ENCODE measurements at regions not wholly inside any gene's neighbourhood (a gene's known extent, or its start where the extent isn't known, plus 50 kb on each side); places are given as distances from the start of the nearest gene placed in this dataset.

- no peaks in the 10 kb centered on the region for H3K4me1 ChIP-seq
- DNase-seq = no peak
- H3K9me3 ChIP-seq = no peaks in the 10 kb centered on the region
- H3K9ac ChIP-seq (ENCODE audit: low read depth in 2 of 2, low read length in 2 of 2) = no peak overlapping the region
- intact Hi-C loops (cut with DNase I) = no loop called here
- TF ChIP-seq CTCF (IDR thresholded peaks at IDR 0.05) = no peak
- no peak overlapping the region for H3K4me3 ChIP-seq
- H3K27ac ChIP-seq = no peak overlapping the region
- H3K36me3 ChIP-seq = no peaks in the 10 kb centered on the region
- H3K27me3 ChIP-seq = no peaks in the 10 kb centered on the region
Observed at GRCh38 chr14:61884711-61885110, 122.5 kb downstream of the SNAPC1 start.

GRCh38 chr14:61885203-61885961 is 123.2 kb downstream of the SNAPC1 start:
- Histone ChIP-seq H3K9ac (ENCODE audit: low read depth in 2 of 2, low read length in 2 of 2) (no peak overlapping the region), H3K9me3 (no peaks in the 10 kb centered on the region), H3K27ac (no peak overlapping the region), H3K4me1 (no peaks in the 10 kb centered on the region), H3K4me3 (no peak overlapping the region), H3K27me3 (no peaks in the 10 kb centered on the region), H3K36me3 (no peaks in the 10 kb centered on the region)
- intact Hi-C loops (cut with DNase I) = no loop called here
- no peak for TF ChIP-seq CTCF (IDR thresholded peaks at IDR 0.05)
- DNase-seq = no peak

GRCh38 chr14:61887628-61888027 is 125.4 kb downstream of the SNAPC1 start:
- Histone ChIP-seq H3K4me3 (no peak overlapping the region), H3K4me1 (no peaks in the 10 kb centered on the region), H3K36me3 (no peaks in the 10 kb centered on the region), H3K9me3 (no peaks in the 10 kb centered on the region), H3K27me3 (no peaks in the 10 kb centered on the region), H3K27ac (no peak overlapping the region), H3K9ac (ENCODE audit: low read depth in 2 of 2, low read length in 2 of 2) (no peak overlapping the region)
- intact Hi-C loops (cut with DNase I) = no loop called here
- TF ChIP-seq CTCF (IDR thresholded peaks at IDR 0.05) = no peak
- no peak for DNase-seq

GRCh38 chr14:61889914-61890351 is 127.7 kb downstream of the SNAPC1 start:
- no peak for TF ChIP-seq CTCF (IDR thresholded peaks at IDR 0.05)
- Histone ChIP-seq H3K36me3 (no peaks in the 10 kb centered on the region), H3K4me1 (no peaks in the 10 kb centered on the region), H3K27ac (no peak overlapping the region), H3K9ac (ENCODE audit: low read depth in 2 of 2, low read length in 2 of 2) (no peak overlapping the region), H3K27me3 (no peaks in the 10 kb centered on the region), H3K4me3 (no peak overlapping the region), H3K9me3 (no peaks in the 10 kb centered on the region)
- intact Hi-C loops (cut with DNase I) = no loop called here
- no peak for DNase-seq

- intact Hi-C loops (cut with DNase I) = no loop called here
- TF ChIP-seq CTCF (IDR thresholded peaks at IDR 0.05) = no peak
- no peak overlapping the region for H3K9ac ChIP-seq (ENCODE audit: low read depth in 2 of 2, low read length in 2 of 2)
Observed at GRCh38 chr14:61891170-61891569, 128.9 kb downstream of the SNAPC1 start.

More at GRCh38 chr14:61891170-61891569, 128.9 kb downstream of the SNAPC1 start:
- Histone ChIP-seq H3K4me1 (no peaks in the 10 kb centered on the region), H3K36me3 (no peaks in the 10 kb centered on the region), H3K9me3 (no peaks in the 10 kb centered on the region), H3K27me3 (no peaks in the 10 kb centered on the region), H3K4me3 (no peak overlapping the region), H3K27ac (no peak overlapping the region)
- no peak for DNase-seq
